ENCODE measurements at regions not wholly inside any gene's neighbourhood (a gene's known extent, or its start where the extent isn't known, plus 50 kb on each side); places are given as distances from the start of the nearest gene placed in this dataset.

GRCh38 chr2:42108852-42109251 lies 60.3 kb upstream of the EML4 start:
- Histone ChIP-seq H3K36me3 (no peaks in the 10 kb centered on the region), H3K27me3 (no peaks in the 10 kb centered on the region), H3K9me3 (no peaks in the 10 kb centered on the region), H3K4me3 (replicated peaks in 1 of 3) (no peak overlapping the region), H3K27ac (no peak overlapping the region), H3K4me1 (peaks cover 8 to 15% of the 10 kb centered on the region in 2 donors)
- TF ChIP-seq POLR2A (IDR thresholded peaks at IDR 0.05): no peak
- TF ChIP-seq, protein P1, sequence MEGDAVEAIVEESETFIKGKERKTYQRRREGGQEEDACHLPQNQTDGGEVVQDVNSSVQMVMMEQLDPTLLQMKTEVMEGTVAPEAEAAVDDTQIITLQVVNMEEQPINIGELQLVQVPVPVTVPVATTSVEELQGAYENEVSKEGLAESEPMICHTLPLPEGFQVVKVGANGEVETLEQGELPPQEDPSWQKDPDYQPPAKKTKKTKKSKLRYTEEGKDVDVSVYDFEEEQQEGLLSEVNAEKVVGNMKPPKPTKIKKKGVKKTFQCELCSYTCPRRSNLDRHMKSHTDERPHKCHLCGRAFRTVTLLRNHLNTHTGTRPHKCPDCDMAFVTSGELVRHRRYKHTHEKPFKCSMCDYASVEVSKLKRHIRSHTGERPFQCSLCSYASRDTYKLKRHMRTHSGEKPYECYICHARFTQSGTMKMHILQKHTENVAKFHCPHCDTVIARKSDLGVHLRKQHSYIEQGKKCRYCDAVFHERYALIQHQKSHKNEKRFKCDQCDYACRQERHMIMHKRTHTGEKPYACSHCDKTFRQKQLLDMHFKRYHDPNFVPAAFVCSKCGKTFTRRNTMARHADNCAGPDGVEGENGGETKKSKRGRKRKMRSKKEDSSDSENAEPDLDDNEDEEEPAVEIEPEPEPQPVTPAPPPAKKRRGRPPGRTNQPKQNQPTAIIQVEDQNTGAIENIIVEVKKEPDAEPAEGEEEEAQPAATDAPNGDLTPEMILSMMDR (IDR thresholded peaks at IDR 0.05): no peak
- no peak for DNase-seq
- WGBS, 2 donors: 95 to 100% methylated on average over 4 of the region's 4 CpGs
- intact Hi-C loops (cut with DNase I): loop anchor here (10.0 kb wide), 1 partner anchor 56 kb away; the partner anchor contains the start of gene EML4

GRCh38 chr2:42109959-42110640 lies 59.1 kb upstream of the EML4 start:
- no peaks in the 10 kb centered on the region for H3K9me3 ChIP-seq
- DNase-seq: no peak
- H3K27me3 ChIP-seq: no peaks in the 10 kb centered on the region
- H3K4me3 ChIP-seq (replicated peaks in 1 of 3): no peak overlapping the region
- TF ChIP-seq, protein P1 (IDR thresholded peaks at IDR 0.05): no peak
- TF ChIP-seq POLR2A (IDR thresholded peaks at IDR 0.05): no peak
- 90 to 92% methylated on average over 7 of the region's 7 CpGs for WGBS, 2 donors
- H3K27ac ChIP-seq: peak overlapping the region in 1 of 3 donors; percentile 38
- H3K36me3 ChIP-seq: no peaks in the 10 kb centered on the region
- H3K4me1 ChIP-seq: peaks cover 8 to 15% of the 10 kb centered on the region in 2 donors
- intact Hi-C loops (cut with DNase I): loop anchor here (10.0 kb wide), 1 partner anchor 55 kb away; the partner anchor contains the start of gene EML4

DNA sequence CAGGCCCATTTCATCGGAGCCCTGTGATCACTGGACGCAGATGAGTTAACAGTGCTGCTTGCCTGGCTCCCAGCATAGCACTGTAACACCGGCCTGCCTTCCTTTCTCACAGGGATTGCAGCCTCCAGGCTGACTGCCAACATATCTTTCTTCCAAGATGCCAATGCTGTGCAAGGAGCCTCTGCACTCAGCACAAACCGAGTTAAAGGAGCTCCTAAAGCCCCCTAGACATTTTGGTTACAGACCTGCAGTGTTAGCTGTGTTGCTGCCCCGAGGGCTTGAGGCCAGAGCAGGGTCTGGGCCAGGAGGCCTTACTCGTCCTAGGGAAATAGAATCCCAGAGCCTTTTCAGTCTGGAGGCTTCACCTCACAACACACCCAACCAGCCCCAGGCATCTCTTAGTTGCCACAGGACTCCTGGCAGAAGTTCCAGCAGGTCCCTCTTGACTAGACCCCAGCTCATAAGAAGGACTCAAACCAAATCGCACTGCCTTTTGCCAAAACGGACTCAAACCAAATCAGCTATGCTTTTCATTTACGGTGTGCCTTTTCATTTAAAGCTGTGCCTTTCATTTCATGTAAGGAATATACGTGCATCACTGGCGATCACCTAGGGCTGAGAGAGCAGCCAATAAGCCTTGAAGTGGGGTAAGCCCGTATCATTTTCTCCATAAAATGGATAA lies 58.4 kb upstream of the EML4 start:
- Histone ChIP-seq H3K4me1 (peaks cover 8 to 12% of the 10 kb centered on the region in 2 donors), H3K27me3 (no peaks in the 10 kb centered on the region), H3K27ac (peak overlapping the region in 1 of 3 donors; percentile 38), H3K36me3 (no peaks in the 10 kb centered on the region), H3K9me3 (no peaks in the 10 kb centered on the region), H3K4me3 (replicated peaks in 1 of 3) (no peak overlapping the region)
- no peak for TF ChIP-seq POLR2A (IDR thresholded peaks at IDR 0.05)
- TF ChIP-seq, protein P1 (IDR thresholded peaks at IDR 0.05): no peak
- intact Hi-C loops (cut with DNase I): no loop called here
- 39 to 50% methylated on average over 12 of the region's 12 CpGs for WGBS, 2 donors
- peak; percentile 63 to 74 for DNase-seq

DNA sequence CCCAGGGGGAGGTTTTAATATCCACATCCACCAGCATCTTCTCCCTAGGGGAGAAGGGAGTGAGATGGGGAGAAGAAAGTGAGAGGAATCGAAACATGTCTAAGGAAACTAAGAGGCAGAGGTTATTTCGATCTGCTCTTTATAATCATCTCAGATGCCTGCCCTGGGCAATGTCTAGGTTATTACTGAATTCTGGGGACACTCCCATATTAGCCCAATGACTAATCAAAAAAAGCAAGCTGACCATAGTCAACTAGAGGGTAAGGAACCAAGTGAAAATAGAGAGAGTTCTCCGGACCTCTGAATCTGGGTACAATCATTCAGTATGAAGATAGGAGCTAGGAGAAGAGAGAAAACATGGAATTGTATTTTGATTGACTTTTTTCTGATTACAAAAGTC lies 56.7 kb upstream of the EML4 start:
- no peak for DNase-seq
- H3K36me3 ChIP-seq: no peaks in the 10 kb centered on the region
- no peaks in the 10 kb centered on the region for H3K27me3 ChIP-seq
- H3K9me3 ChIP-seq: no peaks in the 10 kb centered on the region
- no peak overlapping the region for H3K4me3 ChIP-seq (replicated peaks in 1 of 3)
- TF ChIP-seq, protein P1 (IDR thresholded peaks at IDR 0.05): no peak
- no peak for TF ChIP-seq POLR2A (IDR thresholded peaks at IDR 0.05)
- H3K27ac ChIP-seq: no peak overlapping the region
- 94 to 96% methylated on average over 3 of the region's 3 CpGs for WGBS, 2 donors
- peaks cover 15 to 23% of the 10 kb centered on the region in 2 donors for H3K4me1 ChIP-seq
- intact Hi-C loops (cut with DNase I): no loop called here

- Histone ChIP-seq H3K4me3 (replicated peaks in 1 of 3) (no peak overlapping the region), H3K9me3 (no peaks in the 10 kb centered on the region), H3K27me3 (no peaks in the 10 kb centered on the region), H3K36me3 (no peaks in the 10 kb centered on the region), H3K27ac (no peak overlapping the region), H3K4me1 (peaks cover 25 to 33% of the 10 kb centered on the region in 2 donors)
- intact Hi-C loops (cut with DNase I): no loop called here
- 90 to 93% methylated on average over 6 of the region's 6 CpGs for WGBS, 2 donors
- TF ChIP-seq, protein P1 (IDR thresholded peaks at IDR 0.05): no peak
- no peak for TF ChIP-seq POLR2A (IDR thresholded peaks at IDR 0.05)
- DNase-seq: no peak
These were observed 55.7 kb upstream of the EML4 start for GRCh38 chr2:42113452-42113851.

Measured in thyroid gland (tissue), 4 donors.